AG08395 (cell line): ENCODE measurements at regions not wholly inside any gene's neighbourhood (a gene's known extent, or its start where the extent isn't known, plus 50 kb on each side); places are given as distances from the start of the nearest gene placed in this dataset.

Experiments used
- DNase-seq: peaks from one replicate; pipeline ENCODE4 v3.0.0; 2012; ENCODE audit warnings: mixed read lengths, low spot score

GRCh38 chr2:167430447-167430846, 542.2 kb downstream of the XIRP2 start:
- DNase-seq: no peak

GRCh38 chr2:167424803-167425755, 536.8 kb downstream of the XIRP2 start:
- DNase-seq: no peak

- no peak for DNase-seq
These were observed 535.9 kb downstream of the XIRP2 start for GRCh38 chr2:167424221-167424620.

- DNase-seq: no peak
These were observed 535.5 kb downstream of the XIRP2 start for GRCh38 chr2:167423731-167424130.

- DNase-seq: no peak
These were observed 531.9 kb downstream of the XIRP2 start for GRCh38 chr2:167420211-167420610.

- DNase-seq: no peak
These were observed 526.8 kb downstream of the XIRP2 start for GRCh38 chr2:167415068-167415467.

- no peak for DNase-seq
These were observed 523.1 kb downstream of the XIRP2 start for GRCh38 chr2:167411367-167411766.

- DNase-seq: no peak
These were observed 518.3 kb downstream of the XIRP2 start for GRCh38 chr2:167406558-167406957.

GRCh38 chr2:167404627-167405284, 516.5 kb downstream of the XIRP2 start:
- no peak for DNase-seq

GRCh38 chr2:167401309-167401708, 513.0 kb downstream of the XIRP2 start:
- DNase-seq: no peak

GRCh38 chr2:167400546-167400945, 512.3 kb downstream of the XIRP2 start:
- DNase-seq: no peak

- DNase-seq: no peak
These were observed 510.6 kb downstream of the XIRP2 start for GRCh38 chr2:167398873-167399272.

- DNase-seq: no peak
These were observed 500.6 kb downstream of the XIRP2 start for GRCh38 chr2:167388901-167389300.

- no peak for DNase-seq
These were observed 500.2 kb downstream of the XIRP2 start for GRCh38 chr2:167388497-167388896.

GRCh38 chr2:167386694-167387093, 498.4 kb downstream of the XIRP2 start:
- DNase-seq: no peak

GRCh38 chr2:167383610-167384194, 495.4 kb downstream of the XIRP2 start:
- DNase-seq: no peak

GRCh38 chr2:167381349-167381748, 493.1 kb downstream of the XIRP2 start:
- DNase-seq: no peak

GRCh38 chr2:167380555-167380954, 492.3 kb downstream of the XIRP2 start:
- no peak for DNase-seq

- DNase-seq: no peak
These were observed 491.8 kb downstream of the XIRP2 start for GRCh38 chr2:167380094-167380493.

- DNase-seq: no peak
These were observed 480.8 kb downstream of the XIRP2 start for GRCh38 chr2:167369083-167369482.

- no peak for DNase-seq
These were observed 480.1 kb downstream of the XIRP2 start for GRCh38 chr2:167368371-167368770.

- DNase-seq: no peak
These were observed 476.9 kb downstream of the XIRP2 start for GRCh38 chr2:167365216-167365615.

- DNase-seq: no peak
These were observed 473.1 kb downstream of the XIRP2 start for GRCh38 chr2:167361426-167361825.
